ENCODE measurements at regions not wholly inside any gene's neighbourhood (a gene's known extent, or its start where the extent isn't known, plus 50 kb on each side); places are given as distances from the start of the nearest gene placed in this dataset.

GRCh38 chr9:113822315-113822714 is 53.8 kb upstream of the ZNF618 start:
- H3K9me3 ChIP-seq (ENCODE audit: insufficient read depth, low read length), result no peaks in the 10 kb centered on the region
- TF ChIP-seq EZH2phosphoT487 (conservative IDR thresholded peaks at IDR 0.05; ENCODE audit: low read length), result no peak
- TF ChIP-seq CTCF (IDR thresholded peaks at IDR 0.05; ENCODE audit: insufficient read depth, low read length, poor library complexity, severe bottlenecking), result no peak
- H2AFZ ChIP-seq (ENCODE audit: low read depth, low read length, severe bottlenecking), result no peak overlapping the region
- H3K9ac ChIP-seq (ENCODE audit: low read length), result no peak overlapping the region
- no peaks in the 10 kb centered on the region for H3K9me2 ChIP-seq (replicated peaks; ENCODE audit: insufficient read depth, low read length)
- no peaks in the 10 kb centered on the region; the same call in 1 of the 2 replicates for H3K36me3 ChIP-seq (ENCODE audit: low read length)
- no peaks in the 10 kb centered on the region for H3F3A ChIP-seq (ENCODE audit: insufficient read depth)
- no peaks in the 10 kb centered on the region for H3K27me3 ChIP-seq (ENCODE audit: low read length)
- no peak overlapping the region for H3K27ac ChIP-seq (ENCODE audit: low read depth, low read length)
- H3K4me2 ChIP-seq (ENCODE audit: low read depth, low read length, poor library complexity, severe bottlenecking), result no peak overlapping the region
- H3K4me3 ChIP-seq (ENCODE audit: insufficient read depth, low read length, poor library complexity, severe bottlenecking), result no peak overlapping the region
- H3K79me2 ChIP-seq (ENCODE audit: insufficient read depth, low read length), result no peaks in the 10 kb centered on the region
- peaks cover 3% of the 10 kb centered on the region; the same call in 1 of the 2 replicates for H4K20me1 ChIP-seq (ENCODE audit: low read depth, low read length)

- Histone ChIP-seq H3K4me2 (ENCODE audit: low read depth, low read length, poor library complexity, severe bottlenecking) (no peak overlapping the region), H4K20me1 (ENCODE audit: low read depth, low read length) (peaks cover 3% of the 10 kb centered on the region; the same call in 1 of the 2 replicates), H3K9me2 (replicated peaks; ENCODE audit: insufficient read depth, low read length) (no peaks in the 10 kb centered on the region), H2AFZ (ENCODE audit: low read depth, low read length, severe bottlenecking) (no peak overlapping the region), H3K9ac (ENCODE audit: low read length) (no peak overlapping the region), H3K79me2 (ENCODE audit: insufficient read depth, low read length) (no peaks in the 10 kb centered on the region), H3K27ac (ENCODE audit: low read depth, low read length) (no peak overlapping the region), H3K9me3 (ENCODE audit: insufficient read depth, low read length) (no peaks in the 10 kb centered on the region), H3K27me3 (ENCODE audit: low read length) (no peaks in the 10 kb centered on the region), H3F3A (ENCODE audit: insufficient read depth) (no peaks in the 10 kb centered on the region), H3K36me3 (ENCODE audit: low read length) (no peaks in the 10 kb centered on the region; the same call in 1 of the 2 replicates), H3K4me3 (ENCODE audit: insufficient read depth, low read length, poor library complexity, severe bottlenecking) (no peak overlapping the region)
- TF ChIP-seq CTCF (IDR thresholded peaks at IDR 0.05; ENCODE audit: insufficient read depth, low read length, poor library complexity, severe bottlenecking) (no peak), EZH2phosphoT487 (conservative IDR thresholded peaks at IDR 0.05; ENCODE audit: low read length) (no peak)
Observed at GRCh38 chr9:113823421-113823820, 52.7 kb upstream of the ZNF618 start.
